BLaER1 (cell line): ENCODE measurements at regions not wholly inside any gene's neighbourhood (a gene's known extent, or its start where the extent isn't known, plus 50 kb on each side); places are given as distances from the start of the nearest gene placed in this dataset.
A peak's percentile ranks its signal among the peaks of the same experiment; 100 is the strongest.

Source experiments
- H3K27ac ChIP-seq: shearing (Covaris generic); formaldehyde crosslinking; 2 replicates; pipeline ENCODE4 v1.8.1; 2022
- H3K27me3 ChIP-seq: shearing (Covaris generic); formaldehyde crosslinking; 2 replicates; pipeline ENCODE4 v1.8.1; 2022
- H3K36me3 ChIP-seq: shearing (Covaris generic); formaldehyde crosslinking; 2 replicates; pipeline ENCODE4 v1.8.1; 2022
- H3K4me1 ChIP-seq: shearing (Covaris generic); formaldehyde crosslinking; 2 replicates; pipeline ENCODE4 v1.8.1; 2022
- H3K4me2 ChIP-seq: shearing (Covaris generic); formaldehyde crosslinking; 2 replicates; pipeline ENCODE4 v1.8.1; 2022
- H3K4me3 ChIP-seq: shearing (Covaris generic); formaldehyde crosslinking; 2 replicates; pipeline ENCODE4 v1.8.1; 2022
- H3K9ac ChIP-seq: shearing (Covaris generic); formaldehyde crosslinking; 2 replicates; pipeline ENCODE4 v1.8.1; 2022
- H3K9me3 ChIP-seq: shearing (Covaris generic); formaldehyde crosslinking; 2 replicates; pipeline ENCODE4 v1.8.1; 2022
- H4K20me1 ChIP-seq: shearing (Covaris generic); formaldehyde crosslinking; 2 replicates; pipeline ENCODE4 v1.8.1; 2022
- Cebpa-rat ChIP-seq: shearing (Covaris generic); IDR thresholded peaks from 2 replicates; pipeline ENCODE4 v1.8.1; 2022

DNA sequence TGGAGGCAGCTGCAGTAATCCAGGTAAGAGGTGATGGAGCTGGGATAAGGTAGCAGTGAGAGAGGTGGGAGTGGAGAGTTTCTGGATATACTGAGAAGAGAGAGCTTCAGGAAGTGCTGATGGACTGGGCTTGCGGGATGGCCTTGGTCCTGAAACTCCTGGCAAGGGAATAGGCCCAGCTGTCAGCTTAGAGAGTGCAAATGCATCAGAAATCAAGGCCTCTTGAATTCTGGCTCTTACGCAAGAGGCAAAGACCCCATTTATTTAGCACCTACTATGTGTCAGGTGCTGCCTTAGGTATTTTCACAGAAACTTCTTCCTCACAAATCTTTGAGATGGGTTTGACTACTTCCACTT lies 227.2 kb upstream of the MAP3K1 start:
- Histone ChIP-seq H3K9me3 (peaks cover 20% of the 10 kb centered on the region), H4K20me1 (no peaks in the 10 kb centered on the region), H3K4me2 (peak overlapping the region; percentile 90), H3K36me3 (no peaks in the 10 kb centered on the region), H3K4me1 (peaks cover 96% of the 10 kb centered on the region), H3K27me3 (no peaks in the 10 kb centered on the region), H3K9ac (peak overlapping the region; percentile 61), H3K27ac (peak overlapping the region; percentile 89), H3K4me3 (peak overlapping the region; percentile 49; the same call in 1 of the 2 replicates)
- TF ChIP-seq Cebpa-rat = peak; percentile 73

DNA sequence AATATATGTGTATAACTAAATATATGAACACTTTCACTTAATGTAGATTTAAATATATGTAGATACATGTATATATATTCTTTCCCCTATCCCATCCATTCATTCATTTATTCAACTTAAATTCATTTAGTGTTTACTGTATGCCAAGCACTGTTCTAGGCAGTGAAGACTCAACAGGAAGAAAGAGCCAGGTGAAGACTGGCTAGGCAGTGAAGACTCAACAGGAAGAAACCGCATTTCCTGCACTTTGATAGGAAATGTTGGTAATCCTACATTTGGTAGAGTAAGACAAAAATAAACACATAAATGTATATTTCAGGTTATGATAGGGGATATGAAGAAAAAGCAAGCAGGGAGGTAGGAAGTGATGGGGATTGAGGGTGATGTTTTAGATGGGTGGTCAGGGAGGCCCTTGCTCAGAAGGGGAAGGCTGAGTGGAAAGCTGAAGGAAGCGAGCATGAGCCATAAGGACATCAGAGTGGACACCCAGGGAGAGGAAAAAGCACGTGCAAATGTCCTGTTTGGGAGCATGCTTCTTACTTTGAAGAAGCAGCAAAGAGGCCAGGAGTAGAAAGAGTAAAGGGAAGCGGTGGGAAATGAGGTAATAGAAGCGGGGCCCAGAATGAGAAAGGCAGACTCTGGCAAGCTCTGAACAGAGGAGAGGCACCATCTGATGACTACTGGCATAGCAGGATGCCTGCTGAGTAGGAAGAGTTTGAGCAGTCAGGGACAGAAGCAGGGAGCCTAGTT lies 227.8 kb upstream of the MAP3K1 start:
- Histone ChIP-seq H3K36me3 (no peaks in the 10 kb centered on the region), H3K9ac (peak overlapping the region; percentile 61; the same call in 1 of the 2 replicates), H3K27me3 (no peaks in the 10 kb centered on the region), H4K20me1 (no peaks in the 10 kb centered on the region), H3K4me1 (peaks cover 96% of the 10 kb centered on the region), H3K9me3 (peaks cover 22% of the 10 kb centered on the region), H3K4me3 (no peak overlapping the region), H3K27ac (peak overlapping the region; percentile 89), H3K4me2 (peak overlapping the region; percentile 90)
- TF ChIP-seq Cebpa-rat = no peak

DNA sequence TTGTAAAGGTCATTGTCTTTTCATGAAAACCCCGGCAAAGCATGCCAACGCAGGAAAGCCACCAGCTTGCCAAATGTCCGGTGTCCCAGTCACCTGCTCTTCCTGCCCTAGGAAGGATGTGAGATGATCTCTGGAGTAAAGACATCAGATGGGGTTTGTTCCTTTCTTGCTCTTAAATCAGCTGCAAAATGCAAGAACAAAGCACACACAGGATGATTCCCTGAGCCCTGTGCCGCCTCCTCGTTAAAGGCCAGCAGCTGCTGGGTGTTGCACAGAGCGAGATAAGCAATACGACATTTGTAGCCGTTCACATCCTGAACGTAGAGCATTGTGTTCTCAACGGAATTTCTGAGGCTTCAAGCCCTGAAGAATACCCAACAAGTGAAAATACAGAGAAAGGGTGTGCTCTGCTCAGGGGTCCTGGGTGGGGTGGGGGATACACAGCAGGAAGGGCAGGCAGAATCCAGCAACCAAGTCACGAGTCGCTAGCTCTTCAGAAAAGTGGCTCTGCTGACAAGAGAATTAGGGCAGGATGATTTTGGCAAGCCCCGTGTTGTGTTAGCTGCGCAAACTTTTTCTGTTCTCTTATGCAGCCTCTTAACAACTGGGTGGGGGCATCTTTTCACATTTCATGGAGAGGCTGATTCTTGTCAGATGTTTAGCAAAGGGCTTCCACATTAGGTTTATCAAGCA lies 229.2 kb upstream of the MAP3K1 start:
- Histone ChIP-seq H3K4me2 (peak overlapping the region; percentile 90), H3K9me3 (peaks cover 30% of the 10 kb centered on the region), H3K4me3 (peak overlapping the region; percentile 17; the same call in 1 of the 2 replicates), H3K27ac (peak overlapping the region; percentile 89), H3K9ac (peak overlapping the region; percentile 64), H3K4me1 (peaks cover 92% of the 10 kb centered on the region), H3K27me3 (no peaks in the 10 kb centered on the region), H4K20me1 (no peaks in the 10 kb centered on the region), H3K36me3 (no peaks in the 10 kb centered on the region)
- TF ChIP-seq Cebpa-rat = no peak

DNA sequence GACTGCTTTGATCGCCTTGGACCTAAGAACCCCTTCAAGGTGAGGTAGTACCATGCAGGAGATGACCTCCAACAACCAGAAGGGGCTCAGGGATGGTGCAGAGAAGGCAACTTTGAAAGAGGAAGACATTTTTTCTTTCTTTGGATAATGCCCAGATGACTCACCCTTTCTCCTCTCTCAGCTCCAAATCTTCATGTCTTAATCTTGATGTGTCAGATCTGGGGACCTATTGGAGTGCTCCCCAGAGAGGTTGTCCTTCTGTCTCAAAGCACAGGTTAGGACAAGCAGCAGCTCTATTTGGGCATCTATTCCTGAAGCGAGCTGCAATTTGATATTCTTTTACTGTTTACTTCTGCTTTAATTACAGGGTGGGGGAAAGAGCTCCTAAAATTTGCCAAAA lies 229.9 kb upstream of the MAP3K1 start:
- Histone ChIP-seq H4K20me1 (no peaks in the 10 kb centered on the region), H3K27ac (peak overlapping the region; percentile 89), H3K9ac (peak overlapping the region; percentile 64; the same call in 1 of the 2 replicates), H3K9me3 (peaks cover 30% of the 10 kb centered on the region), H3K4me3 (no peak overlapping the region), H3K36me3 (no peaks in the 10 kb centered on the region), H3K4me2 (peak overlapping the region; percentile 90), H3K27me3 (no peaks in the 10 kb centered on the region), H3K4me1 (peaks cover 92% of the 10 kb centered on the region)
- TF ChIP-seq Cebpa-rat = no peak

DNA sequence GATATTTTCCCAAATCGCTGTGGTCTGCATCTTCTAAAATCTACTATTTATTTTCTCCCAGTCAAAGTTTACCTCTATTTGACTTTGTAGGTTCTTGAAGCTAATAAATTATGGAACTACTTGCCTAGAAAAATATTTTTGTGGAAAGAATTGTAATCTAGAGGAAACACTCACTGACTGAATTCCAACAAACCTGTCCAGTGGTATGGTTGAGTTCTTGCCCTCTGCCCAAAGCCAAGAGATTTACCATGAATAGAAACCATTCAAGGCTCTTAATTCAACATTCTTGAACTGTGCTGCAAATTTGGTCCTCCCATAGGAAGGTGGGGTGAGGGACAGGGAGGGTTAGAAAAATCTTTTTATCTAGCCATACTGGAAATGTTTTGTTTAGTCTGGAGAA lies 233.9 kb upstream of the MAP3K1 start:
- Histone ChIP-seq H3K36me3 (no peaks in the 10 kb centered on the region), H3K9ac (no peak overlapping the region), H3K4me3 (no peak overlapping the region), H4K20me1 (no peaks in the 10 kb centered on the region), H3K4me1 (peaks cover 52% of the 10 kb centered on the region), H3K4me2 (peak overlapping the region; percentile 11; the same call in 1 of the 2 replicates), H3K27me3 (no peaks in the 10 kb centered on the region), H3K27ac (no peak overlapping the region; the same call in 1 of the 2 replicates), H3K9me3 (peaks cover 30% of the 10 kb centered on the region)
- TF ChIP-seq Cebpa-rat = no peak

DNA sequence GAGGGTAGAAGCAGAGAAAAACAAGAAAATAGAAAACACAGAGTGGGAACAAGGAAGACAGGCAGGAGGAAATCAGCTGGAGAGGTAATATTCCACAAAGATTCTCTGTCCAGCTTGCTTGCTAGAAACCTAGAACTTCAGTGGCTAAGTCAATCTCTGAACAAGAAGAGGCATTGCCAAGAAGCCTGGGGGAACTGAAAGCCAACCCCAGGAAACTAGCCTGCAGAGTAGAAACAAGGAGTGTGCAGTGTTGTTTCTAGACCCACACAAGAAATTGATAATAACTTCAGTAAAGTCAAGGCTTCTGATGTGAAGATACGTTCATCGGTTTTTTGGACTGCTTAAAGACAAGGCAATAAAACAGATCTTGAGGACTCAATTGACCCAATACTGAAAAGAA lies 234.5 kb upstream of the MAP3K1 start:
- Histone ChIP-seq H3K4me3 (no peak overlapping the region), H3K36me3 (no peaks in the 10 kb centered on the region), H3K4me2 (peak overlapping the region; percentile 11; the same call in 1 of the 2 replicates), H4K20me1 (no peaks in the 10 kb centered on the region), H3K4me1 (peaks cover 46% of the 10 kb centered on the region), H3K9ac (no peak overlapping the region), H3K27me3 (no peaks in the 10 kb centered on the region), H3K9me3 (peaks cover 30% of the 10 kb centered on the region), H3K27ac (no peak overlapping the region; the same call in 1 of the 2 replicates)
- no peak for TF ChIP-seq Cebpa-rat

DNA sequence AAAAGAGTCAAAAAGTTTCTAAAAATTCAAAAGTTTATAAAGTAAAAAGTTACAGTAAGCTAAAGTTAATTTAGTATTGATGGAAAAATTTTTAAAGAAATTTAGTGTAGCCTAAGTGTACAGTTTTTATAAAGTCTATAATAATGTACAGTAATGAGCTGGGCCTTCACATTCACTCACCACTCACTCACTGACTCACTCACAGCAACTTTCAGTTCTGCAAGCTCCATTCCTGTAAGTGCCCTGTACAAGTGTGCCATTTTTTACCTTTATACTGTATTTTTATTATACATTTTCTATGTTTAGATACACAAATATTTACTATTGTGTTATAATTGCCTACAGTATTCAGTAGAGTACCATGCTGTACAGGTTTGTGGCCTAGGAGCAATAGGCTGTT lies 239.5 kb upstream of the MAP3K1 start:
- Histone ChIP-seq H3K27me3 (no peaks in the 10 kb centered on the region), H3K4me2 (no peak overlapping the region), H3K4me3 (no peak overlapping the region), H3K9ac (no peak overlapping the region), H4K20me1 (no peaks in the 10 kb centered on the region), H3K4me1 (peaks cover 3% of the 10 kb centered on the region; the same call in 1 of the 2 replicates), H3K9me3 (peaks cover 16% of the 10 kb centered on the region), H3K27ac (no peak overlapping the region), H3K36me3 (no peaks in the 10 kb centered on the region)
- TF ChIP-seq Cebpa-rat = no peak

DNA sequence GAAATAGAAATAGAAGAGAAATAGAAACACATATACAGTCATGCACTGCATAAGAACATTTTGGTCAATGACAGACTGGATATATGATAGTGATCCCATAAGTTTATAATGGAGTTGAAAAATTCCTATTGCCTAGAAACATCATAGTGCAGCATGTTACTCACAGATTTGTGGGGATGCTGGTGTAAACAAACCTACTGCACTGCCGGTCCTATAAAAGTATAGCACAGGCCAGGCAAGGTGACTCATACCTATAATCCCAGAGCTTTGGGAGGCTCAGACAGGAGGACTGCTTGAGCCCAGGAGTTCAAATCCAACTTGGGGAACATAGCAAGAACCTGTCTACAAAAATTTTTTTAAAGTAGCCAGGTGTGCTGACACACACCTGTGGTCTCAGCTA lies 240.6 kb upstream of the MAP3K1 start:
- no peaks in the 10 kb centered on the region for H3K36me3 ChIP-seq
- no peaks in the 10 kb centered on the region for H3K27me3 ChIP-seq
- H3K9me3 ChIP-seq = peaks cover 16% of the 10 kb centered on the region
- no peak overlapping the region for H3K4me3 ChIP-seq
- no peaks in the 10 kb centered on the region for H4K20me1 ChIP-seq
- H3K4me2 ChIP-seq = no peak overlapping the region
- no peaks in the 10 kb centered on the region for H3K4me1 ChIP-seq
- TF ChIP-seq Cebpa-rat = no peak
- no peak overlapping the region for H3K9ac ChIP-seq
- no peak overlapping the region for H3K27ac ChIP-seq

DNA sequence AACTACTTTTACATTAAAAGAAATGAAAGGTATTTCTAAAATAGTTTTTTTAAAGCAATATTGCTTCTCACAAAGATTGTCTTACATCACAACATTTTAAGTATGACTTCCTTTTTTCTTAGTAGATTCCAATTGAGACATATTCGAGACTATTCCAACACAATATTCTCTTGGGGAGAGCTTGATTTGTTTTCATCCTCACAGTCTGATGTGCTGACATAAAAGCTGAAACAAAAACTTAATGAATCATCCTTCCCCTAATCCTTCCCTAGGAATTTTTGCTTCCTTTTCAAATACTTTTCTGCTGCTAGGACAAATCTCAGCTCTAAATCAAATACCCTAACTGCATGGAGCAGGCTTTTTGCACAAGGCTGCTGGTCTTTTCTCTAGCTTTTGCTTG lies 245.8 kb upstream of the MAP3K1 start:
- Histone ChIP-seq H3K27ac (no peak overlapping the region), H3K27me3 (no peaks in the 10 kb centered on the region), H3K4me1 (peaks cover 34% of the 10 kb centered on the region), H3K9ac (no peak overlapping the region), H4K20me1 (no peaks in the 10 kb centered on the region), H3K4me3 (no peak overlapping the region), H3K36me3 (no peaks in the 10 kb centered on the region), H3K9me3 (peaks cover 16% of the 10 kb centered on the region), H3K4me2 (no peak overlapping the region)
- no peak for TF ChIP-seq Cebpa-rat

DNA sequence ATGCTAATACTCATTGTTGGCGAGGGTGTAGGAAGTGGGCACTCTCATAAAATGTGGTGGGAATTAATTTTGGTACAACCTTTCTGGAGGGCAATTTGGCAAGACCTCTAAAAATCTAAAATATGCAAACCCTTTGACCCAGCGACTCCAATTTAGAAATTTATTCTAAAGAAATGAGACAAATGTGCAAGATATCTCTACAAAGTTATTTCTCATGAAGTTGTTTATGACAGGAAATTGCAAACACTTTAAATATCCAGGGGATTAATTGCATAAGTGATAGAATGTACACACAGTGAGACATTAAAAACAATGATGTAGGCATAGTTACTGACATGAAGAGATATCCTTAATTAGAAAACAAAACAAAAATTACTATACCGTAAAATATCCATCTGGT lies 246.3 kb upstream of the MAP3K1 start:
- Histone ChIP-seq H3K36me3 (no peaks in the 10 kb centered on the region), H3K9ac (no peak overlapping the region), H4K20me1 (no peaks in the 10 kb centered on the region), H3K4me3 (no peak overlapping the region), H3K4me1 (peaks cover 39% of the 10 kb centered on the region), H3K9me3 (peaks cover 14% of the 10 kb centered on the region), H3K27me3 (no peaks in the 10 kb centered on the region), H3K4me2 (no peak overlapping the region), H3K27ac (no peak overlapping the region)
- TF ChIP-seq Cebpa-rat = no peak
